Trophoblast cell (in vitro differentiated cells and primary cell): ENCODE measurements at regions not wholly inside any gene's neighbourhood (a gene's known extent, or its start where the extent isn't known, plus 50 kb on each side); places are given as distances from the start of the nearest gene placed in this dataset.

ENCODE experiments used
- DNase-seq, 2 donors: peaks; one replicate each; pipeline ENCODE4 v3.0.0-alpha.2; 2016
- H2AFZ ChIP-seq: 2 replicates; pipeline ENCODE4 v1.6.1; 2013; ENCODE audit warnings: low read length, moderate library complexity, mild to moderate bottlenecking; ENCODE audit not compliant: insufficient read depth, poor library complexity
- H2AK5ac ChIP-seq: 2 replicates; pipeline ENCODE4 v1.6.1; 2013; ENCODE audit warnings: mild to moderate bottlenecking, low read length
- H2BK120ac ChIP-seq: 2 replicates; pipeline ENCODE4 v1.6.1; 2013; ENCODE audit warnings: low read length, mild to moderate bottlenecking, moderate library complexity; ENCODE audit not compliant: insufficient read depth, poor library complexity
- H2BK12ac ChIP-seq: 2 replicates; pipeline ENCODE4 v1.6.1; 2013; ENCODE audit warnings: mild to moderate bottlenecking, low read length, moderate library complexity
- H2BK5ac ChIP-seq: 2 replicates; pipeline ENCODE4 v1.6.1; 2013; ENCODE audit warnings: low read length, low read depth, moderate library complexity, mild to moderate bottlenecking; ENCODE audit not compliant: poor library complexity
- H3K14ac ChIP-seq: 2 replicates; pipeline ENCODE4 v1.6.1; 2013; ENCODE audit warnings: mild to moderate bottlenecking, low read length
- H3K18ac ChIP-seq: 2 replicates; pipeline ENCODE4 v1.6.1; 2013; ENCODE audit warnings: mild to moderate bottlenecking, low read length
- H3K23ac ChIP-seq: 2 replicates; pipeline ENCODE4 v1.6.1; 2013; ENCODE audit warnings: low read length
- H3K27ac ChIP-seq: 2 replicates; pipeline ENCODE4 v1.5.1; 2013; ENCODE audit warnings: low read depth, mild to moderate bottlenecking, inconsistent platforms, low read length, moderate library complexity
- H3K27me3 ChIP-seq: 2 replicates; pipeline ENCODE4 v1.6.1; 2013; ENCODE audit warnings: inconsistent platforms, mild to moderate bottlenecking, low read length, moderate library complexity; ENCODE audit not compliant: insufficient read depth
- H3K36me3 ChIP-seq, 2 experiments: 1 replicate in 1 of 2; 2 replicates in 1 of 2; pipeline ENCODE4 v1.6.1; 2013; ENCODE audit warnings: low read length in 2 of 2, mild to moderate bottlenecking in 2 of 2, moderate library complexity in 1 of 2; ENCODE audit not compliant: insufficient read depth in 2 of 2, control insufficient read depth in 1 of 2
- H3K4ac ChIP-seq: 2 replicates; pipeline ENCODE4 v1.6.1; 2013; ENCODE audit warnings: low read depth, mild to moderate bottlenecking, low read length, moderate library complexity
- H3K4me1 ChIP-seq, 2 experiments: 1 replicate in 1 of 2; 2 replicates in 1 of 2; pipeline ENCODE4 v1.6.1; 2013; ENCODE audit warnings: low read length in 2 of 2, mild to moderate bottlenecking in 2 of 2, moderate library complexity in 1 of 2; ENCODE audit not compliant: insufficient read depth in 2 of 2, control insufficient read depth in 1 of 2
- H3K4me2 ChIP-seq: 2 replicates; pipeline ENCODE4 v1.6.1; 2013; ENCODE audit warnings: inconsistent platforms, mild to moderate bottlenecking, low read length, moderate library complexity
- H3K4me3 ChIP-seq: 2 replicates; pipeline ENCODE4 v1.5.1; 2013; ENCODE audit warnings: mild to moderate bottlenecking, low read depth, low read length, inconsistent platforms
- H3K79me1 ChIP-seq: one replicate; pipeline ENCODE4 v1.6.1; 2013; ENCODE audit warnings: low read length
- H3K79me2 ChIP-seq: 2 replicates; pipeline ENCODE4 v1.6.1; 2013; ENCODE audit warnings: low read length, mild to moderate bottlenecking; ENCODE audit not compliant: control insufficient read depth, insufficient read depth, poor library complexity
- H3K9ac ChIP-seq: 2 replicates; pipeline ENCODE4 v1.6.1; 2013; ENCODE audit warnings: mild to moderate bottlenecking, low read length
- H3K9me3 ChIP-seq: 2 replicates; pipeline ENCODE4 v1.6.1; 2013; ENCODE audit warnings: low read depth, mild to moderate bottlenecking, control low read depth, inconsistent platforms, low read length; ENCODE audit not compliant: insufficient read depth
- H4K12ac ChIP-seq: 2 replicates; pipeline ENCODE4 v1.6.1; 2013; ENCODE audit warnings: low read depth, mild to moderate bottlenecking, low read length, moderate library complexity
- H4K8ac ChIP-seq: 2 replicates; pipeline ENCODE4 v1.6.1; 2013; ENCODE audit warnings: low read depth, mild to moderate bottlenecking, low read length, moderate library complexity
- H4K91ac ChIP-seq: one replicate; pipeline ENCODE4 v1.6.1; 2013; ENCODE audit warnings: low read depth, mild to moderate bottlenecking, low read length, moderate library complexity
- WGBS: extraction: QIAGEN DNeasy Blood & Tissue Kit; methylation state at CpG from one replicate; pipeline ENCODE4 v1.1.7; 2013; ENCODE audit warnings: missing lambda C conversion rate; ENCODE audit not compliant: insufficient read length, insufficient coverage; ENCODE audit errors: extremely low coverage; 5-methylcytosine and 5-hydroxymethylcytosine counted together

- Histone ChIP-seq H4K12ac (no peak overlapping the region), H3K4me1 (no peaks in the 10 kb centered on the region), H3K27ac (no peak overlapping the region), H2AK5ac (no peak overlapping the region), H3K9me3 (peaks cover 4% of the 10 kb centered on the region), H3K36me3 (no peaks in the 10 kb centered on the region), H3K18ac (no peak overlapping the region), H3K4me2 (no peak overlapping the region), H4K8ac (no peak overlapping the region), H2BK12ac (no peak overlapping the region), H4K91ac (no peak overlapping the region), H3K4ac (no peak overlapping the region), H3K9ac (no peak overlapping the region), H3K14ac (no peak overlapping the region), H2BK120ac (no peak overlapping the region), H2AFZ (no peak overlapping the region), H3K23ac (no peak overlapping the region), H3K4me3 (no peak overlapping the region), H2BK5ac (no peak overlapping the region), H3K27me3 (no peaks in the 10 kb centered on the region), H3K79me2 (no peaks in the 10 kb centered on the region), H3K79me1 (no peaks in the 10 kb centered on the region)
- no CpG with 5 or more reads among the region's 9 CpGs for WGBS
- DNase-seq: no peak
Measured at GRCh38 chr2:3022841-3023372, 354.7 kb downstream of the EIPR1 start.

- Histone ChIP-seq H4K8ac (no peak overlapping the region), H3K4me3 (no peak overlapping the region), H3K4me1 (no peaks in the 10 kb centered on the region), H2AK5ac (no peak overlapping the region), H2BK5ac (no peak overlapping the region), H3K23ac (no peak overlapping the region), H2BK12ac (no peak overlapping the region), H2BK120ac (no peak overlapping the region), H3K14ac (no peak overlapping the region), H3K4me2 (no peak overlapping the region), H3K36me3 (no peaks in the 10 kb centered on the region), H4K91ac (no peak overlapping the region), H3K79me1 (no peaks in the 10 kb centered on the region), H3K27me3 (no peaks in the 10 kb centered on the region), H4K12ac (no peak overlapping the region), H3K9me3 (peaks cover 4% of the 10 kb centered on the region), H3K27ac (no peak overlapping the region), H2AFZ (no peak overlapping the region), H3K9ac (no peak overlapping the region), H3K79me2 (no peaks in the 10 kb centered on the region), H3K4ac (no peak overlapping the region), H3K18ac (no peak overlapping the region)
- no CpG with 5 or more reads among the region's 8 CpGs for WGBS
- DNase-seq: no peak
Measured at GRCh38 chr2:3021720-3022119, 355.9 kb downstream of the EIPR1 start.

- H4K12ac ChIP-seq: no peak overlapping the region
- H3K23ac ChIP-seq: no peak overlapping the region
- no peak overlapping the region for H2AFZ ChIP-seq
- WGBS: no CpG with 5 or more reads among the region's 4 CpGs
- no peak overlapping the region for H2BK120ac ChIP-seq
- H4K8ac ChIP-seq: no peak overlapping the region
- H3K9ac ChIP-seq: no peak overlapping the region
- H3K4me2 ChIP-seq: no peak overlapping the region
- H3K9me3 ChIP-seq: peaks cover 12% of the 10 kb centered on the region
- no peaks in the 10 kb centered on the region for H3K27me3 ChIP-seq
- H3K18ac ChIP-seq: no peak overlapping the region
- H4K91ac ChIP-seq: no peak overlapping the region
- H3K4me3 ChIP-seq: no peak overlapping the region
- no peak overlapping the region for H2BK5ac ChIP-seq
- no peak overlapping the region for H2AK5ac ChIP-seq
- no peak for DNase-seq
- H3K79me1 ChIP-seq: no peaks in the 10 kb centered on the region
- H3K4ac ChIP-seq: no peak overlapping the region
- H2BK12ac ChIP-seq: no peak overlapping the region
- no peak overlapping the region for H3K14ac ChIP-seq
- no peaks in the 10 kb centered on the region for H3K36me3 ChIP-seq
- H3K79me2 ChIP-seq: no peaks in the 10 kb centered on the region
- no peak overlapping the region for H3K27ac ChIP-seq
- H3K4me1 ChIP-seq: no peaks in the 10 kb centered on the region
Measured at GRCh38 chr2:3010001-3010400, 367.6 kb downstream of the EIPR1 start.

- DNase-seq: no peak
- no peak overlapping the region for H4K91ac ChIP-seq
- H2BK12ac ChIP-seq: no peak overlapping the region
- H3K4me3 ChIP-seq: peak overlapping the region; percentile 6
- peak overlapping the region; percentile 69 for H3K23ac ChIP-seq
- H3K18ac ChIP-seq: no peak overlapping the region
- H2AFZ ChIP-seq: no peak overlapping the region
- no peak overlapping the region for H3K27ac ChIP-seq
- H3K14ac ChIP-seq: no peak overlapping the region
- no peaks in the 10 kb centered on the region for H3K36me3 ChIP-seq
- no CpG with 5 or more reads among the region's 7 CpGs for WGBS
- no peak overlapping the region for H2BK120ac ChIP-seq
- no peaks in the 10 kb centered on the region for H3K79me2 ChIP-seq
- no peak overlapping the region for H3K4me2 ChIP-seq
- no peak overlapping the region for H4K12ac ChIP-seq
- no peak overlapping the region for H2BK5ac ChIP-seq
- no peaks in the 10 kb centered on the region for H3K27me3 ChIP-seq
- H3K9me3 ChIP-seq: peaks cover 12% of the 10 kb centered on the region
- no peak overlapping the region for H3K4ac ChIP-seq
- H3K79me1 ChIP-seq: no peaks in the 10 kb centered on the region
- no peak overlapping the region for H2AK5ac ChIP-seq
- H3K9ac ChIP-seq: no peak overlapping the region
- no peak overlapping the region for H4K8ac ChIP-seq
- H3K4me1 ChIP-seq: no peaks in the 10 kb centered on the region
Measured at GRCh38 chr2:3009483-3009882, 368.1 kb downstream of the EIPR1 start.
